Pancreas (tissue), 10 donors: ENCODE measurements at regions not wholly inside any gene's neighbourhood (a gene's known extent, or its start where the extent isn't known, plus 50 kb on each side); places are given as distances from the start of the nearest gene placed in this dataset.

Experiments
- ATAC-seq, 4 donors: fragments of 200-7000 bp; cut with Tn5 transposase; one replicate each; pipeline versions ENCODE4 v1.8.0 to v1.9.1; 2020; ENCODE audit warnings: mild to moderate bottlenecking in 4 of 4, moderate library complexity in 4 of 4
- DNase-seq, 6 donors: peaks; one replicate each; pipeline ENCODE4 v3.0.0-alpha.2; 2020
- FAIRE-seq: peaks from 2 replicates; lab custom pipeline; 2012; peaks lifted over from hg19 to GRCh38; lab: Jason Lieb, UNC
- H3K27ac ChIP-seq, 4 donors: fragments of 200-600 bp; sonication (generic); 1 replicate in 3 of 4; 2 replicates in 1 of 4; pipeline versions ENCODE4 v1.5.0 to v1.8.0; 2020
- H3K27me3 ChIP-seq, 4 donors: fragments of 200-600 bp; one replicate each; pipeline ENCODE4 v1.8.0; 2021
- H3K36me3 ChIP-seq, 3 donors: fragments of 200-600 bp; sonication (generic) in 1 of 3; one replicate each; pipeline versions ENCODE4 v1.5.0 to v1.8.0; 2020 to 2021
- H3K4me1 ChIP-seq, 3 donors: fragments of 200-600 bp; one replicate each; pipeline ENCODE4 v1.8.0; 2021
- H3K4me3 ChIP-seq, 4 donors: fragments of 200-600 bp; sonication (generic) in 2 of 4; one replicate each; pipeline versions ENCODE4 v1.5.0 to v1.8.0; 2020 to 2021
- H3K9me3 ChIP-seq, 4 donors: fragments of 200-600 bp; one replicate each; pipeline ENCODE4 v1.8.0; 2021
- CTCF ChIP-seq, 4 donors: fragments of 200-600 bp; sonication (generic) in 3 of 4; IDR thresholded peaks; one replicate each; pipeline versions ENCODE4 v1.5.0 to v1.8.0; 2021; ENCODE audit warnings: antibody characterized with exemption in 4 of 4
- WGBS, 2 donors: extraction: QIAGEN DNeasy Blood & Tissue Kit; methylation state at CpG; one replicate each; pipeline ENCODE4 v1.1.7; 2013; 5-methylcytosine and 5-hydroxymethylcytosine counted together
- intact Hi-C, 3 donors: fragments of 100-400 bp; cut with DNase I; formaldehyde crosslinking; loops; one replicate each; pipeline versions ENCODE4 v1.11.1 to v1.14.2; 2022
- donor health status: healthy with polysubstance abuse.
- donor health status: DM: no; HTN: no; CAD: no; lungs with moderate emphysema.
- donor health status: DM: no; HTN: no; CAD: no.
- donor health status: control.
- donor health status: control.
- donor health status: Bipolar disorder and iron deficiency.
- donor health status: DM: yes; HTN: yes; CAD: no.
- donor health status: DM: no; HTN: no; CAD: no.
- donor health status: DM: no; HTN: no; CAD: no.
- donor health status: DM: yes; HTN: yes; CAD: no.

GRCh38 chr5:74030371-74030770 is 404.4 kb downstream of the ARHGEF28 start:
- no peaks in the 10 kb centered on the region for H3K9me3 ChIP-seq
- no peak overlapping the region for H3K27ac ChIP-seq
- intact Hi-C loops = no loop called here
- DNase-seq (no peak), FAIRE-seq (no peak), ATAC-seq (no peak)
- TF ChIP-seq CTCF (IDR thresholded peaks at IDR 0.05) = no peak
- H3K36me3 ChIP-seq = no peaks in the 10 kb centered on the region
- no peak overlapping the region for H3K4me3 ChIP-seq
- H3K27me3 ChIP-seq = no peaks in the 10 kb centered on the region
- H3K4me1 ChIP-seq = no peaks in the 10 kb centered on the region
- WGBS, 2 donors = 86 to 94% methylated on average over 4 of the region's 4 CpGs

GRCh38 chr5:74028976-74029375 is 403.0 kb downstream of the ARHGEF28 start:
- no peak for DNase-seq
- Histone ChIP-seq H3K9me3 (no peaks in the 10 kb centered on the region), H3K36me3 (no peaks in the 10 kb centered on the region), H3K27ac (no peak overlapping the region), H3K27me3 (no peaks in the 10 kb centered on the region), H3K4me3 (no peak overlapping the region), H3K4me1 (no peaks in the 10 kb centered on the region)
- ATAC-seq = no peak
- no peak for TF ChIP-seq CTCF (IDR thresholded peaks at IDR 0.05)
- 79 to 84% methylated on average over 4 of the region's 4 CpGs for WGBS, 2 donors
- no peak for FAIRE-seq
- intact Hi-C loops = no loop called here

- FAIRE-seq = no peak
Measured at GRCh38 chr5:74028406-74028805, 402.4 kb downstream of the ARHGEF28 start.

GRCh38 chr5:74027732-74028338 is 401.8 kb downstream of the ARHGEF28 start:
- no peak for TF ChIP-seq CTCF (IDR thresholded peaks at IDR 0.05)
- no peak for ATAC-seq

More at GRCh38 chr5:74028406-74028805, 402.4 kb downstream of the ARHGEF28 start:
- H3K9me3 ChIP-seq = no peaks in the 10 kb centered on the region
- intact Hi-C loops = no loop called here
- no peaks in the 10 kb centered on the region for H3K27me3 ChIP-seq
- DNase-seq (no peak), ATAC-seq (no peak)
- H3K4me3 ChIP-seq = no peak overlapping the region
- TF ChIP-seq CTCF (IDR thresholded peaks at IDR 0.05) = no peak
- no peak overlapping the region for H3K27ac ChIP-seq
- no peaks in the 10 kb centered on the region for H3K36me3 ChIP-seq
- 81 to 84% methylated on average over 3 of the region's 3 CpGs for WGBS, 2 donors
- no peaks in the 10 kb centered on the region for H3K4me1 ChIP-seq

GRCh38 chr5:74026310-74026709 is 400.3 kb downstream of the ARHGEF28 start:
- no peak for TF ChIP-seq CTCF (IDR thresholded peaks at IDR 0.05)
- H3K4me1 ChIP-seq = no peaks in the 10 kb centered on the region
- intact Hi-C loops = no loop called here
- DNase-seq (no peak), ATAC-seq (no peak), FAIRE-seq (no peak)
- no peak overlapping the region for H3K4me3 ChIP-seq
- H3K27me3 ChIP-seq = no peaks in the 10 kb centered on the region
- WGBS, 2 donors = 81 to 87% methylated on average over 2 of the region's 2 CpGs
- H3K27ac ChIP-seq = no peak overlapping the region
- no peaks in the 10 kb centered on the region for H3K9me3 ChIP-seq
- no peaks in the 10 kb centered on the region for H3K36me3 ChIP-seq

More at GRCh38 chr5:74027732-74028338, 401.8 kb downstream of the ARHGEF28 start:
- intact Hi-C loops = no loop called here
- WGBS, 2 donors = 64 to 65% methylated on average over 2 of the region's 2 CpGs
- DNase-seq = no peak
- Histone ChIP-seq H3K4me1 (no peaks in the 10 kb centered on the region), H3K36me3 (no peaks in the 10 kb centered on the region), H3K27me3 (no peaks in the 10 kb centered on the region), H3K9me3 (no peaks in the 10 kb centered on the region), H3K27ac (no peak overlapping the region), H3K4me3 (no peak overlapping the region)
- no peak for FAIRE-seq
